Keratinocyte (primary cell): ENCODE measurements at regions not wholly inside any gene's neighbourhood (a gene's known extent, or its start where the extent isn't known, plus 50 kb on each side); places are given as distances from the start of the nearest gene placed in this dataset.

Source experiments
- DNase-seq: peaks from one replicate; pipeline ENCODE4 v3.0.0-alpha.2; 2011; ENCODE audit warnings: low read depth, missing footprints, low spot score
- FAIRE-seq: peaks from 2 replicates; lab custom pipeline; 2011; peaks lifted over from hg19 to GRCh38; lab: Jason Lieb, UNC
- H2AFZ ChIP-seq: 2 replicates; pipeline ENCODE4 v1.6.0; 2012; ENCODE audit warnings: low read length, control low read depth, inconsistent platforms; ENCODE audit not compliant: control insufficient read depth
- H3K27ac ChIP-seq: 2 replicates; pipeline ENCODE4 v1.5.1; 2011; ENCODE audit warnings: low read length; ENCODE audit not compliant: control insufficient read depth, insufficient read depth
- H3K27me3 ChIP-seq: 3 replicates; pipeline ENCODE4 v1.6.0; 2011; ENCODE audit warnings: low read length; ENCODE audit not compliant: control insufficient read depth, insufficient read depth; ENCODE audit errors: extremely low read depth
- H3K36me3 ChIP-seq, 2 experiments: 2 replicates in 1 of 2; 3 replicates in 1 of 2; pipeline ENCODE4 v1.5.1; 2011; ENCODE audit warnings: low read length in 2 of 2, mild to moderate bottlenecking in 1 of 2; ENCODE audit not compliant: control insufficient read depth in 2 of 2, insufficient read depth in 2 of 2; ENCODE audit errors: extremely low read depth in 1 of 2
- H3K4me1 ChIP-seq: 3 replicates; pipeline ENCODE4 v1.5.1; 2011; ENCODE audit warnings: low read length; ENCODE audit not compliant: control insufficient read depth, insufficient read depth; ENCODE audit errors: extremely low read depth
- H3K4me2 ChIP-seq: 3 replicates; pipeline ENCODE4 v1.6.0; 2011; ENCODE audit warnings: low read depth, low read length; ENCODE audit not compliant: control insufficient read depth, insufficient read depth; ENCODE audit errors: extremely low read depth
- H3K4me3 ChIP-seq, 3 experiments: fragments of 200-600 bp in 1 of 3; sonication (generic) in 1 of 3; 2 replicates in 2 of 3; 3 replicates in 1 of 3; pipeline ENCODE4 v1.5.1; 2011 to 2016; ENCODE audit warnings: low read length in 3 of 3, mild to moderate bottlenecking in 3 of 3, control low read depth in 2 of 3, inconsistent platforms in 1 of 3, low read depth in 1 of 3, mixed read lengths in 1 of 3, mixed run types in 1 of 3, moderate library complexity in 1 of 3; ENCODE audit not compliant: control insufficient read depth in 2 of 3, insufficient read depth in 2 of 3; ENCODE audit errors: extremely low read depth in 1 of 3
- H3K79me2 ChIP-seq: 2 replicates; pipeline ENCODE4 v1.6.0; 2012; ENCODE audit warnings: low read length; ENCODE audit not compliant: control insufficient read depth, insufficient read depth
- H3K9ac ChIP-seq: 3 replicates; pipeline ENCODE4 v1.6.0; 2011; ENCODE audit warnings: low read length; ENCODE audit not compliant: control insufficient read depth, insufficient read depth; ENCODE audit errors: extremely low read depth
- H3K9me1 ChIP-seq: 3 replicates; pipeline ENCODE4 v1.6.0; 2011; ENCODE audit warnings: low read length; ENCODE audit not compliant: control insufficient read depth, insufficient read depth; ENCODE audit errors: extremely low read depth
- H3K9me3 ChIP-seq: 2 replicates; pipeline ENCODE4 v1.5.1; 2012; ENCODE audit warnings: low read depth, low read length; ENCODE audit not compliant: control insufficient read depth
- H4K20me1 ChIP-seq: 3 replicates; pipeline ENCODE4 v1.6.0; 2011; ENCODE audit warnings: low read length; ENCODE audit not compliant: control insufficient read depth, insufficient read depth; ENCODE audit errors: extremely low read depth
- EZH2 ChIP-seq: IDR thresholded peaks from one replicate; pipeline ENCODE4 v1.6.1; 2012; ENCODE audit warnings: inconsistent platforms, mild to moderate bottlenecking, low read length, moderate library complexity
- dilution Hi-C: fragments of 300-500 bp; cut with MboI; formaldehyde crosslinking; loops from one replicate; pipeline ENCODE4 v1.7.0; 2020; ENCODE audit warnings: low sequenced_read_pairs; ENCODE audit not compliant: extremely low pct_ligation_motif_present
- TF ChIP-seq, protein P1 (sequence below), 3 experiments: IDR thresholded peaks in 1 of 3; conservative IDR thresholded peaks in 1 of 3; optimal IDR thresholded peaks in 1 of 3; 2 replicates in 2 of 3; 3 replicates in 1 of 3; pipeline versions ENCODE3 to v1.5.1; 2011; ENCODE audit warnings: low read length in 3 of 3, mild to moderate bottlenecking in 3 of 3, moderate library complexity in 2 of 3, control low read depth in 1 of 3, inconsistent platforms in 1 of 3; ENCODE audit not compliant: insufficient read depth in 2 of 3; ENCODE audit errors: extremely low read depth in 1 of 3

DNA sequence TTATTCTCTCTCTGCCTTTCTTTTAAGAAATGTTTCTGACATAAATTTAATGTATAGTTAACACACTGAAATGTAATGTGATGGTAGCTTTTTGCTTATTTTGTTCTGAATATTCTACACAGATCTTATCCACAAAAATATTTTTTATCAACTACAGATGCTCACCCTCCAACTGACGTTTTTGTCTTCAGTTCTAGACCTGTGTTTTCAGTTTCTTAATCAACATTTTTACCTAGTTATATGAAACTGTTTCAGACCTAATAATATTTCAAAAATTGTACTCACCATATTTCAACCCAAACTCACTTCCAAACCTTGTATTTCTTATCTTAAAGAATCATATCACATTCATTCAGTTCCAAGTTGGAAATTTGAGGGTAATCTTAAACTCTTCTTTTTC is 452.8 kb downstream of the RFPL4B start:
- DNase-seq (no peak), FAIRE-seq (no peak)
- H3K79me2 ChIP-seq: no peaks in the 10 kb centered on the region
- peaks cover 9% of the 10 kb centered on the region for H3K4me1 ChIP-seq
- H4K20me1 ChIP-seq: no peaks in the 10 kb centered on the region
- no peak overlapping the region for H3K9ac ChIP-seq
- no peak overlapping the region for H3K27ac ChIP-seq
- TF ChIP-seq, protein P1, sequence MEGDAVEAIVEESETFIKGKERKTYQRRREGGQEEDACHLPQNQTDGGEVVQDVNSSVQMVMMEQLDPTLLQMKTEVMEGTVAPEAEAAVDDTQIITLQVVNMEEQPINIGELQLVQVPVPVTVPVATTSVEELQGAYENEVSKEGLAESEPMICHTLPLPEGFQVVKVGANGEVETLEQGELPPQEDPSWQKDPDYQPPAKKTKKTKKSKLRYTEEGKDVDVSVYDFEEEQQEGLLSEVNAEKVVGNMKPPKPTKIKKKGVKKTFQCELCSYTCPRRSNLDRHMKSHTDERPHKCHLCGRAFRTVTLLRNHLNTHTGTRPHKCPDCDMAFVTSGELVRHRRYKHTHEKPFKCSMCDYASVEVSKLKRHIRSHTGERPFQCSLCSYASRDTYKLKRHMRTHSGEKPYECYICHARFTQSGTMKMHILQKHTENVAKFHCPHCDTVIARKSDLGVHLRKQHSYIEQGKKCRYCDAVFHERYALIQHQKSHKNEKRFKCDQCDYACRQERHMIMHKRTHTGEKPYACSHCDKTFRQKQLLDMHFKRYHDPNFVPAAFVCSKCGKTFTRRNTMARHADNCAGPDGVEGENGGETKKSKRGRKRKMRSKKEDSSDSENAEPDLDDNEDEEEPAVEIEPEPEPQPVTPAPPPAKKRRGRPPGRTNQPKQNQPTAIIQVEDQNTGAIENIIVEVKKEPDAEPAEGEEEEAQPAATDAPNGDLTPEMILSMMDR (optimal IDR thresholded peaks at IDR 0.05 in 1 of 3, IDR thresholded peaks at IDR 0.05 in 1 of 3, conservative IDR thresholded peaks at IDR 0.05 in 1 of 3; ENCODE audit: extremely low read depth in 1 of 3, insufficient read depth in 2 of 3, low read length in 3 of 3): no peak
- TF ChIP-seq EZH2: no peak
- H3K9me3 ChIP-seq: no peaks in the 10 kb centered on the region
- no peaks in the 10 kb centered on the region for H3K9me1 ChIP-seq
- H3K27me3 ChIP-seq: no peaks in the 10 kb centered on the region
- H2AFZ ChIP-seq: no peak overlapping the region
- H3K4me3 ChIP-seq: no peak overlapping the region
- dilution Hi-C loops: loop anchor here (25.0 kb wide), 1 partner anchor 1087 kb away; no protein-coding TSS in a partner anchor
- no peaks in the 10 kb centered on the region for H3K36me3 ChIP-seq
- no peak overlapping the region for H3K4me2 ChIP-seq

DNA sequence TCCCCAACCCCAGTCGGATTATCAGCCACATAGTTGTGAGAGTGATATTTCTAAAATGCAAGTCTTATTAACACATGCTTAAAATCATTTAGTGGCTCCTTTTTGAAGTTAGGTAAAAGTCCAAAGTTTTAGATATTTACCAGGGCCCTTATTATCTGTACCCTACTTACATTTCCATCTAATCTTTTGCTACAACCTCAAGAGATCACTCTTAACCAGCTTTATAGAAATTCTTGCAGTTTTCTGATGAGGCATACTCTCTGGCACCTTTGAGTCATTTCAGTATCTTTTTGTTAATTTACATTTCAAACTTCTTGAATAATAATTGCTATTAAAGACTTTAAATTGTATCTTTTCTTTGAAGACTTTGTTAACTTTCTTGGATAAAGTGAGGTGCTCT is 453.3 kb downstream of the RFPL4B start:
- Histone ChIP-seq H3K27ac (no peak overlapping the region), H3K4me2 (no peak overlapping the region), H3K4me1 (peaks cover 9% of the 10 kb centered on the region), H3K36me3 (no peaks in the 10 kb centered on the region), H2AFZ (no peak overlapping the region), H3K4me3 (no peak overlapping the region), H4K20me1 (no peaks in the 10 kb centered on the region), H3K79me2 (no peaks in the 10 kb centered on the region), H3K9me1 (no peaks in the 10 kb centered on the region), H3K9ac (no peak overlapping the region), H3K9me3 (no peaks in the 10 kb centered on the region), H3K27me3 (no peaks in the 10 kb centered on the region)
- DNase-seq: no peak
- dilution Hi-C loops: no loop called here
- TF ChIP-seq EZH2: no peak
- TF ChIP-seq, protein P1 (optimal IDR thresholded peaks at IDR 0.05 in 1 of 3, IDR thresholded peaks at IDR 0.05 in 1 of 3, conservative IDR thresholded peaks at IDR 0.05 in 1 of 3; ENCODE audit: extremely low read depth in 1 of 3, insufficient read depth in 2 of 3, low read length in 3 of 3): no peak
- no peak for FAIRE-seq
